ENCODE measurements at regions not wholly inside any gene's neighbourhood (a gene's known extent, or its start where the extent isn't known, plus 50 kb on each side); places are given as distances from the start of the nearest gene placed in this dataset.

- no peaks in the 10 kb centered on the region for H3K4me1 Mint-ChIP-seq (ENCODE audit: low read depth)
These were observed 1008.6 kb downstream of the TSN start for GRCh38 chr2:122764014-122764413.

GRCh38 chr2:122780251-122780650 lies 1024.8 kb downstream of the TSN start:
- Mint-ChIP-seq H3K9me3 (ENCODE audit: low read depth) (peaks cover 27% of the 10 kb centered on the region), H3K4me1 (ENCODE audit: low read depth) (no peaks in the 10 kb centered on the region), H3K4me3 (ENCODE audit: unreplicated experiment) (no peak overlapping the region), H3K27me3 (ENCODE audit: low read depth) (no peaks in the 10 kb centered on the region), H3K36me3 (ENCODE audit: low read depth) (no peaks in the 10 kb centered on the region), H3K27ac (ENCODE audit: unreplicated experiment) (no peak overlapping the region)
- no peak for DNase-seq (ENCODE audit: low spot score)
- TF ChIP-seq CTCF (IDR thresholded peaks at IDR 0.05), result no peak

More at GRCh38 chr2:122764014-122764413, 1008.6 kb downstream of the TSN start:
- Mint-ChIP-seq H3K27me3 (ENCODE audit: low read depth) (no peaks in the 10 kb centered on the region), H3K36me3 (ENCODE audit: low read depth) (peaks cover 2% of the 10 kb centered on the region), H3K27ac (ENCODE audit: unreplicated experiment) (no peak overlapping the region), H3K9me3 (ENCODE audit: low read depth) (peaks cover 29% of the 10 kb centered on the region), H3K4me3 (ENCODE audit: unreplicated experiment) (no peak overlapping the region)
- no peak for DNase-seq (ENCODE audit: low spot score)
- TF ChIP-seq CTCF (IDR thresholded peaks at IDR 0.05), result no peak

- Mint-ChIP-seq H3K4me1 (ENCODE audit: low read depth) (no peaks in the 10 kb centered on the region), H3K27ac (ENCODE audit: unreplicated experiment) (no peak overlapping the region), H3K9me3 (ENCODE audit: low read depth) (no peaks in the 10 kb centered on the region), H3K27me3 (ENCODE audit: low read depth) (peaks cover 2% of the 10 kb centered on the region), H3K4me3 (ENCODE audit: unreplicated experiment) (no peak overlapping the region), H3K36me3 (ENCODE audit: low read depth) (no peaks in the 10 kb centered on the region)
- no peak for TF ChIP-seq CTCF (IDR thresholded peaks at IDR 0.05)
- no peak for DNase-seq (ENCODE audit: low spot score)
These were observed 1038.6 kb downstream of the TSN start for GRCh38 chr2:122794100-122794499.

- Mint-ChIP-seq H3K27me3 (ENCODE audit: low read depth) (peaks cover 2% of the 10 kb centered on the region), H3K27ac (ENCODE audit: unreplicated experiment) (no peak overlapping the region), H3K4me1 (ENCODE audit: low read depth) (no peaks in the 10 kb centered on the region), H3K36me3 (ENCODE audit: low read depth) (no peaks in the 10 kb centered on the region), H3K4me3 (ENCODE audit: unreplicated experiment) (no peak overlapping the region), H3K9me3 (ENCODE audit: low read depth) (no peaks in the 10 kb centered on the region)
- TF ChIP-seq CTCF (IDR thresholded peaks at IDR 0.05), result no peak
- DNase-seq (ENCODE audit: low spot score), result no peak
These were observed 1040.3 kb downstream of the TSN start for GRCh38 chr2:122795763-122796162.

GRCh38 chr2:122799391-122799790 lies 1043.9 kb downstream of the TSN start:
- H3K9me3 Mint-ChIP-seq (ENCODE audit: low read depth), result no peaks in the 10 kb centered on the region
- no peak for DNase-seq (ENCODE audit: low spot score)

More at GRCh38 chr2:122799391-122799790, 1043.9 kb downstream of the TSN start:
- Mint-ChIP-seq H3K27me3 (ENCODE audit: low read depth) (no peaks in the 10 kb centered on the region), H3K27ac (ENCODE audit: unreplicated experiment) (no peak overlapping the region), H3K4me1 (ENCODE audit: low read depth) (no peaks in the 10 kb centered on the region), H3K4me3 (ENCODE audit: unreplicated experiment) (no peak overlapping the region), H3K36me3 (ENCODE audit: low read depth) (no peaks in the 10 kb centered on the region)
- TF ChIP-seq CTCF (IDR thresholded peaks at IDR 0.05), result no peak

Measured in chondrocyte (in vitro differentiated cells).